Colonic mucosa (tissue), 4 donors: ENCODE measurements at regions not wholly inside any gene's neighbourhood (a gene's known extent, or its start where the extent isn't known, plus 50 kb on each side); places are given as distances from the start of the nearest gene placed in this dataset.

Source experiments
- DNase-seq: peaks from one replicate; pipeline ENCODE4 v3.0.0-alpha.2; 2020
- H3K27ac ChIP-seq: fragments of 200-600 bp; one replicate; pipeline ENCODE4 v1.8.0; 2021
- H3K27me3 ChIP-seq: fragments of 200-600 bp; one replicate; pipeline ENCODE4 v1.8.0; 2021
- H3K36me3 ChIP-seq: fragments of 200-600 bp; one replicate; pipeline ENCODE4 v1.8.0; 2021
- H3K4me1 ChIP-seq: fragments of 200-600 bp; one replicate; pipeline ENCODE4 v1.8.0; 2021; ENCODE audit warnings: mild to moderate bottlenecking
- H3K4me3 ChIP-seq: fragments of 200-600 bp; one replicate; pipeline ENCODE4 v1.8.0; 2021
- H3K9ac ChIP-seq, 2 donors: one replicate each; pipeline ENCODE4 v1.7.0; 2013; ENCODE audit warnings: control low read depth in 2 of 2, low read depth in 2 of 2, low read length in 2 of 2
- H3K9me3 ChIP-seq: fragments of 200-600 bp; one replicate; pipeline ENCODE4 v1.8.0; 2021
- CTCF ChIP-seq: fragments of 200-600 bp; IDR thresholded peaks from one replicate; pipeline ENCODE4 v1.8.0; 2022; ENCODE audit warnings: antibody characterized with exemption, mild to moderate bottlenecking
- intact Hi-C: fragments of 100-400 bp; cut with DNase I; formaldehyde crosslinking; loops from one replicate; pipeline ENCODE4 v1.14.1; 2022
- donor health status: healthy.
- donor health status: DM: no; HTN: no; CAD: no.
- donor health status: DM: no; HTN: no; CAD: no.

- TF ChIP-seq CTCF, result no peak
- no peak overlapping the region for H3K27ac ChIP-seq
- DNase-seq, result no peak
- H3K4me1 ChIP-seq, result no peaks in the 10 kb centered on the region
- intact Hi-C loops, result no loop called here
- H3K4me3 ChIP-seq, result no peak overlapping the region
- H3K9ac ChIP-seq, result no peak overlapping the region
- H3K27me3 ChIP-seq, result no peaks in the 10 kb centered on the region
- H3K36me3 ChIP-seq, result no peaks in the 10 kb centered on the region
- H3K9me3 ChIP-seq, result no peaks in the 10 kb centered on the region
Measured at GRCh38 chr10:61346796-61347413, 106.3 kb downstream of the TMEM26 start.

GRCh38 chr10:61343796-61344195 lies 109.4 kb downstream of the TMEM26 start:
- Histone ChIP-seq H3K4me3 (no peak overlapping the region), H3K4me1 (no peaks in the 10 kb centered on the region), H3K9ac (no peak overlapping the region), H3K9me3 (no peaks in the 10 kb centered on the region), H3K36me3 (no peaks in the 10 kb centered on the region), H3K27ac (no peak overlapping the region), H3K27me3 (no peaks in the 10 kb centered on the region)
- TF ChIP-seq CTCF, result no peak
- DNase-seq, result no peak
- intact Hi-C loops, result no loop called here

- no peak for DNase-seq
- H3K9ac ChIP-seq, result no peak overlapping the region
- intact Hi-C loops, result no loop called here
- H3K36me3 ChIP-seq, result no peaks in the 10 kb centered on the region
- H3K27ac ChIP-seq, result no peak overlapping the region
- no peaks in the 10 kb centered on the region for H3K4me1 ChIP-seq
- no peaks in the 10 kb centered on the region for H3K9me3 ChIP-seq
- no peak overlapping the region for H3K4me3 ChIP-seq
- H3K27me3 ChIP-seq, result no peaks in the 10 kb centered on the region
- no peak for TF ChIP-seq CTCF
Measured at GRCh38 chr10:61342858-61343572, 110.2 kb downstream of the TMEM26 start.

- no peak for TF ChIP-seq CTCF
- Histone ChIP-seq H3K4me3 (no peak overlapping the region), H3K9ac (no peak overlapping the region), H3K27me3 (no peaks in the 10 kb centered on the region), H3K9me3 (no peaks in the 10 kb centered on the region), H3K27ac (no peak overlapping the region), H3K4me1 (no peaks in the 10 kb centered on the region), H3K36me3 (no peaks in the 10 kb centered on the region)
- DNase-seq, result no peak
- intact Hi-C loops, result no loop called here
Measured at GRCh38 chr10:61341008-61341407, 112.2 kb downstream of the TMEM26 start.

GRCh38 chr10:61338146-61338545 lies 115.0 kb downstream of the TMEM26 start:
- DNase-seq, result no peak
- Histone ChIP-seq H3K27me3 (no peaks in the 10 kb centered on the region), H3K36me3 (no peaks in the 10 kb centered on the region), H3K4me1 (no peaks in the 10 kb centered on the region), H3K9ac (no peak overlapping the region), H3K9me3 (no peaks in the 10 kb centered on the region), H3K27ac (no peak overlapping the region), H3K4me3 (no peak overlapping the region)
- TF ChIP-seq CTCF, result no peak
- intact Hi-C loops, result no loop called here
